HG02970 (cell line): ENCODE measurements at regions not wholly inside any gene's neighbourhood (a gene's known extent, or its start where the extent isn't known, plus 50 kb on each side); places are given as distances from the start of the nearest gene placed in this dataset.

Experiments
- ATAC-seq: cut with Tn5 transposase; IDR thresholded peaks from one replicate; pipeline ENCODE4 v1.9.1; 2021; ENCODE audit warnings: mild to moderate bottlenecking, moderate library complexity, moderate number of reproducible peaks; ENCODE audit not compliant: unreplicated experiment, low FRiP score

DNA sequence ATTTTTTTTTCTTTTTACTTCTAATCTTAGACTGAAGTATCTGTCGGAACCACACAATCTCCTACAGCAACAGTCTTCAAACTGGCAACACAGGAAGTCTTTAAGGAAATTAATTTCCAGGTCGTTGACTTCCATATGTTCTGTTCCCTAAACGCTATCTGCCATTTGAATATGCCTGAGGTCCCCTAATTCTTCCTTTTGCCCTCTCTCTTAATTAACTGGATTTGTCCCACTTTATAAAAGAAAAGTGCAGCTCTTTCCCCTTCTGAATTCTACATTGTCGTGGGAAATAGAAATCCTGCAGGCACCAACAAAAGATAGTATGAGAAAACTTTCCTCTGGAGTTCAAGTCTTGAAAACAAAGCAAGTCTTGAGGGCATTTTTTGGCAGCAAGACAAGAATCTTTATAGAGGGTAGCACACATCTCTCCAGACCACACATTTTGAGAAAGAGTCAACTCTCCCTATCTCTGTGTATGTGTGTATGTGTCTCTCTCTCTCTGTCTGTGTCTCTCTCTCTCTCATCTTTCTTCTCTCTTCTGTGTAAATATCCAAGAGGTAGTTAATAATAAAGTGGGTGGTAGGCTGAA lies 879.8 kb downstream of the SOCS6 start:
- no peak for ATAC-seq

DNA sequence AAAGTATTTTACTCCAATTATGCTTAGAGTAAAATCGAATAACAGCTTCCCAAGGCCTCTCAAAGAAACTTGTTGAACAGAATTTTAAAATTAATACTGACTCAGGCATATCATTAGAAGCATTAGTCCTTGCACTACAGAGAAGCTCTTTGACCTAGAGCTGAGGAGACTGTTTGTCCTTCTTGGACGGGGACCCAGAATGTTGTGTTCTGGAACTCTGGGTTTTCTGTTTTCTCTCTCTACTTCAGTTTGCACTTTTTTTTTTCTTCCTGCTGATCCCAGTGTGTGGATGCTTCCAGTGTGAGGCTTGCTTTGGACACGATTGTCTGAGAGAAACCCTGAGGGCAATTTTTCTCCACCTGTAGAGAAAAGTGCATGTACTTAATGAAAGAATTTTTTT lies 847.6 kb downstream of the SOCS6 start:
- ATAC-seq, result no peak

DNA sequence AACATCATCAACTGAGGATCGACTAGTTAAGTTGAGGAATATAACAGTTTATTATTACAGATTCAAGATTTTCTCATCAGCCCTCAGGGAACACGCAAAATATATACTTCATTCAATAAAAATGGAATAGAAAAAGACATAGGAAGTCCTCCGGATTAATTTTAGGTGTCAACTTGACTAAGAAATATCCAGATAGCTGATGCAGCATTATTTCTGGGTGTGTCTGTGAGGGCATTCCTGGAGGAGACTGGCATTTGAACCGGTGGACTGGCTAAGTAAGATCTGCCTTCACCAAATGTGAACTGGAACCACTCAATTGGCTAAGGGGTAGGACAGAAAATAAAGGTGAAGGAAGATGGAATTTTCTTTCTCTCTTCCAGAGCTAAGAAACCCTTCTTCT lies 845.3 kb downstream of the SOCS6 start:
- no peak for ATAC-seq

- no peak for ATAC-seq
Observed at GRCh38 chr18:71131918-71132317, 843.1 kb downstream of the SOCS6 start.

GRCh38 chr18:71130351-71130750 lies 841.5 kb downstream of the SOCS6 start:
- no peak for ATAC-seq

DNA sequence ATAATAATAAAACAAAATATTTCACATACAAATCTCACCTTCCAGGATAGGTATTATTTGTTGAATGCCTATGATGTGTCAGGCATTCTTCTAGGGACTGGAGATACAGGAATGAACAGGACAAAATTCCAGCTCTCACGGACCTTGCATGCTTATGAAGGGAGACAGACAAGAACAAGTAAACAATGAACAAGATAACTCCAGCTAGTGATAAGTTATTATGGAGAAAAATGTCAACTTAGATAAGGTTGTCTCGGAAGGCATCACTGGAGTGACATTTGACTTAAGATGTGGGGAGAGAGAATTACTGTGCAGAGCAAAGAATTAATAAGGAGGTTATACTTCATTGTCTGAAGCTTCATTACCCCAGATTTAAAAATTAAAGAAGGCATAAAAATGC lies 836.7 kb downstream of the SOCS6 start:
- no peak for ATAC-seq

GRCh38 chr18:71116535-71116934 lies 827.7 kb downstream of the SOCS6 start:
- ATAC-seq, result no peak

DNA sequence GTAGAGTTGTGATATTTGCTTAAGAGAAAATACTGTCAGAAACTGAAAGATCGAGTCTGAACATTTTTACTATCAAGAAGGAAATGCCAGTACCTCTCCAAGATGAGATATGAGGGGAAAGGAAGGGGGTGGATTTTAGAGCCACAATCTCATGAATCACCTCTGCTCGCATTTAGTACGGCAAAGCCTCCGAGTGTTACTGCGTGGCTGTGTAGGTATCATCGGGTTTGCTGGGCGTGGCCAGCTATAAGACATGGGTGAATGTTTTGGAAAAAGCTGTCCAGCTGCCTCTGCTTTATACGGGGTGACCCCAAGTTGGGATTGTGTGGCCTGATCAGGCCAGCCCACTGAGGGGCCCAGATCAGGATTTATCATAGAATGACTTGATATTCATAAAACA lies 826.4 kb downstream of the SOCS6 start:
- no peak for ATAC-seq

DNA sequence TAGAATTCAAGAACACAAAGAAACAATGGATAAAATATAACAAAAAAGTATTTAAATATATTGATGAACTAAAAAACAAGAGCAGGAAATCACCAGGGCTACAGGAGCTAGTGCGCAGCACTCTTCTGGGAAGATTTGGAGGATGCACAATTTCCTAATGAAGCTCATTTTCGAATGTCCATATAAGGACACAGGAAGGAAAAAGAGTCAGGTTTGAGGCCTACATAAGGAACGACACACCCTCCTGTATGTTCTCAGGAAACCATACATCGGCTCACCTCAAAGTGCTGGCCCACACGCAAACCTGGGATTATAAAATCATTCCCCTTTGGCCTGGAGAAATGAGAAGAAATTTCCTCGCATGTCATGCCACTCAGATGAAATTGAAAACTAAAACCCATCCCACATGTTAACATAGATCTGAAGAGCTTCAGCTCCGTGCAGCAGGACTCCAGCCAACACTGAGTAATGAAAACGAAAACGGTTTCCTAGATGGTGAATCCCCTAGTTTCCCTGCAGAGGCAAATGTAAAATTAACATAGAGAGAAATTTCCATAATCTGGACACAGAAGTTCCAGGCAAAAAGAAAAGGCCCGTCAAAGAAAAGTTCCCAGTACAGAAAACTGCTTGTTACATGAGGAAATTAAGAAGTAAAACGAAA lies 825.8 kb downstream of the SOCS6 start:
- no peak for ATAC-seq

GRCh38 chr18:71107244-71107643 lies 818.4 kb downstream of the SOCS6 start:
- ATAC-seq, result no peak

GRCh38 chr18:71106701-71107100 lies 817.9 kb downstream of the SOCS6 start:
- no peak for ATAC-seq

DNA sequence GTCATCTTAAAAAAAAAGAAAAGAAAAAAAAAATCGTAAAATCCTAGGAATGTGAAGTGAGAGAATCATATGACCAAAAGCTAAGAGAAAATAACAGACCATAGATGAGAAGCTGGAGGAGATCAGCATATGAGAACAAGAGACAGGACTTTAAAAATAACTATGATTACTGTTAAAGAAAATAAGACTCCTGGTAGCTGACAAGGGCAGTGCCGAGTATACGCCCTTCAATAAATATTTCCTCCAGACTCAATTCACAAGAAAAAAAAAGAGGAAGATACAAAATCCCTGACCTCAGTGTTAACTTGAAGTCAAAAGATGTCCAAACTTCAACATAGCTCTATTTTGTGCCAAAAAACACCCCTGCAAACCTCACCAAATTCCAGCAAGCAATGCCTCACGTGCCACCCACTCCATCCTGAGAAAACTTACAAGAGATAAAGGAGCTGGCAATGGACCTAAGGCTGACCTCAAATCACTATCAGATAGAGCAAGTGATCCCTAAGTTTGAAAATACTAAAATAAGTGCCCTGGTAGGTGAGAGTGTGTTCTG lies 817.2 kb downstream of the SOCS6 start:
- ATAC-seq, result no peak

- no peak for ATAC-seq
Observed at GRCh38 chr18:71105078-71105819, 816.4 kb downstream of the SOCS6 start.

DNA sequence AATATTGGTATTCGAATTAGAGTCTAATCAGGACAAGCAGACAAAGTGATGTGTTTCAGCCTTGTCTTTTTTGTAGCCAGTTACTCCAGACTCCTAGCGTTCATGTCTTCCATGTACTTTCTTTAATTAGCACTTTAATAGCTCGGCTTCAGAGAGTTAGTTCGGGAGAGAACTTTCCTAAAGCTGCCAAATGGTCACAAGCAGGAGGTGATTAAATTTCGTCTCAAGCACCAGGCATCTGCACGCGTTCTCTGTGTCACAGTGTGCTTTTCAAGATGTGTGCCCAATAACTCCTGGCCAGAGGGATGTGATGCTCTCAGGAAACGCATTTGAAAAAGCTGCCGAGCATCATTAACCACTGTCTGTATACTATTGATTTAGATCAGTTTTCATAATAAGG lies 790.8 kb downstream of the SOCS6 start:
- no peak for ATAC-seq

DNA sequence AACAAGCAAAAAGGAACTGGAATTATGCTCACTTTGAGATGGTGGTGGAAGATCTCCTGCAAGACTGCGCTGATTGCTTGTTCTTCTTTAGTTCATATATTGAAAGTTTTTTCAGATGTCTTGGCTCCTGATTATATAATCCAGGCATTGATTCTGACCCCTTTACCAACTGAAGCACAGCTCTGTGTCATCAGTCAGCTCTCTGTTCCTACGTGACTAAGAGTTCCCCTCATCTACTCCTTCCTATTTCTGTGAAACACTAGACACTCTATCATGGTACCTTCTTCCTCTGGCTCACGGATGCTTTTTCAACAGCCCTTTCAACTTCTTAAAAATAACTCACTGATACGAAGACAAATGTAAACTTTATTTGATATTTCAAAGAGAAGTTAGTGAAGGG lies 788.6 kb downstream of the SOCS6 start:
- no peak for ATAC-seq

DNA sequence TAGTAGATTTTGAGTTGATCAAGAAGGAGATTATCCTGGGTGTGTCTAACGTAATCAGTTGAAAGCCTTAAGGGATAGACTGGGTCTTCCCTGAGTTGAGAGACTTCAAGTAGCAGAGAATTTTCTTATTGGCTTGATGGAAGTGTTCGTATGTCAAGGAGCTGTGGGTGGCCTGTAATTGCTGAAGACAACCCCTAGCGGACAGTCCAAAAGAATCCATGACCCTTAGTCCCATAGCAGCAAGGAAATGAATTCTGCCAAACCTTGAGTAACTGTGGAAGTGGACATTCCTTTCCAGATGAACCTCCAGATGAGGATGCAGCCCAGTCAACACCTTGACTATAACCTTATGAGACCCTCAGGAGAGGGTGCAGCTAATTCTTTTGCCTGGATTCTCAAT lies 786.3 kb downstream of the SOCS6 start:
- ATAC-seq, result no peak

DNA sequence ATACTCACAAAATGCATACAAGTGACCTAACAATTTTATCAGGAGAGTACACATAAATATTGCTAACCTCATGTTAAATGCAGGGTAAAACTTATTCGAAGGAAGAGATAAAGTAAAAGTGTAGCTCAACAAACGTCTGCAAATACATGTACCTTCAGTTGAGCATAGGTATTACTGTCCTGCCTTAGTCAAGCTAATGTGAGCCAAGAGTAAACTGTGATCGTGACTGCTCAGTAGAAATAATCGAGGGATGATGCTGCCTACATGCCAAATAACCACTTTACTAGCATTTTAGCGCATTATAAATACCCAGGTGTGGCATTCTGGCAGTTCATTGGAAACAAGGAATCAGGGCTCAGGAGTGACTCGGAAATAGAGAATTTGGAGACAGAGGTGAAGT lies 779.5 kb downstream of the SOCS6 start:
- ATAC-seq, result no peak

DNA sequence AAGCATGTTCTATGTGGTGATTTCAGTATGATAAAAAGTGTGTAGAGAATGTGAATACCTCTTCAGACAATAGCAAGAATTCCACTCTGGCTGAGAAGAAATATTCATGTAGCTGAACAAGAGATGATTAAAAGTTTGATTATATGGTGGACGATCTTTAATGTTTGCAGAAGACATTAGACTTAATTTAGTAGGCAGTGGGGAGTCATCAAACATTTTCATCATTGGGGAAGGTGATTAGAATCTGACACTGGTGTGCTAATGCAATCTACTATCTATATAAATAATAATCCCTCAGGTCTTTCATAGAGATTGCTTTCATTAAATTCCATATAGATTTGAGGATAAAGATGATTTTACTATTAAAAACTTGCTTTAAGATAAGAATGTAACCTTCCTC lies 761.0 kb downstream of the SOCS6 start:
- ATAC-seq, result no peak

DNA sequence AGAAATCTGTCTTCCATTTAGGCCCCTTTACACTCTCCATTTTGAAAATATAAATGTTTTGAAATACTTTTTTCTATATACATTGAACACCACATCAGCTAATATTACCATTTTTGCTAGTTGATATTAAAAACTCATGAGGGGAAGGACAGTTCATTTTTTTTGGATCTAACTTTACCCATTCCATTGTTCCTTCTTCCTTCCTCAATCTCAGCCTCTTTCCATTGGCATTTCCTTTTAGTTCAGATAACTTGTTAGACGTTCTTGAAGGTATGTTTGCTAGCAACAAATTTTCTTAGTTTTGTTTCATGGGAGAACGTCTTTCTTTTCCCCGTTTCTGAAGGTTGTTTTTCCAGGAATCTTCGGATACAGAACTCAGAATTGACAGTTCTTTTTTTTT lies 759.0 kb downstream of the SOCS6 start:
- no peak for ATAC-seq

- ATAC-seq, result no peak
Observed at GRCh38 chr18:71045331-71046065, 756.7 kb downstream of the SOCS6 start.

DNA sequence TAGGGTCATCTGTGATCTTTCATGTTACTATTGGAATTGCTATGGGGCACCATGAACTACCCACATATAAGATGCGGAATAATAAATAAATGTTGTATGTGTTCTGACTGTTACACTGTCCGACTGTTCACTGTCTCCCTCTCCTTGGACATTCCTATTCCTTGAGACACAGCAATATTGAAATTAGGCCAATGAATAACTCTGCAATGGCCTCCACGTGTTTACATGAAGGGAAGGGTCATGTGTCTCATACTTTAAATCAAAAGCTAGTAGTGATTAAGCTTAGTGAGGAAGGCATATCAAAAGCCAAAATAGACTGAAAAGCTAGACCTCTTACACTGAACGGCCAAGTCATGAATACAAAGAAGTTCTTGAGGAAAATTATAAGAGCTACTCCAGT lies 751.3 kb downstream of the SOCS6 start:
- ATAC-seq, result no peak
